GM19455 (cell line): ENCODE measurements at regions not wholly inside any gene's neighbourhood (a gene's known extent, or its start where the extent isn't known, plus 50 kb on each side); places are given as distances from the start of the nearest gene placed in this dataset.

Experiments used
- ATAC-seq: cut with Tn5 transposase; IDR thresholded peaks from one replicate; pipeline ENCODE4 v1.9.1; 2021; ENCODE audit not compliant: unreplicated experiment

DNA sequence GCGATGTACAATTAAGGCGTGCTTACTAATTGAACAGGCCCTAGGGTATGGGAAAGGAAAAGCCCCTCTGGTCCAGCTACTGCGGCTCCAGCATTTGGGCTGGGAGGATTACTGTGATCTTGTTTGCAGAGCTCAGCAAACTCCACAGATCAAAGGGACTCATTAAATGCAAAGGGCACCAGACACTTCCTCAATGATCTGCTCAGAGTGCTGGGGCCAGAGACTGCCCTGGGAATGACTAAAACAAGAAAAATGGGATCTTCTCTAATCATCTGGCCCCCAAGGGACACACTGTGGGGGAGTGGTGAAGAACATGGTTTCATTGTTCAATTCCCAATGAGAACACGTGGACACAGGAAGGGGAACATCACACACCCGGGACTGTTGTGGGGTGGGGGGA is 85.0 kb downstream of the MARCHF4 start:
- no peak for ATAC-seq

DNA sequence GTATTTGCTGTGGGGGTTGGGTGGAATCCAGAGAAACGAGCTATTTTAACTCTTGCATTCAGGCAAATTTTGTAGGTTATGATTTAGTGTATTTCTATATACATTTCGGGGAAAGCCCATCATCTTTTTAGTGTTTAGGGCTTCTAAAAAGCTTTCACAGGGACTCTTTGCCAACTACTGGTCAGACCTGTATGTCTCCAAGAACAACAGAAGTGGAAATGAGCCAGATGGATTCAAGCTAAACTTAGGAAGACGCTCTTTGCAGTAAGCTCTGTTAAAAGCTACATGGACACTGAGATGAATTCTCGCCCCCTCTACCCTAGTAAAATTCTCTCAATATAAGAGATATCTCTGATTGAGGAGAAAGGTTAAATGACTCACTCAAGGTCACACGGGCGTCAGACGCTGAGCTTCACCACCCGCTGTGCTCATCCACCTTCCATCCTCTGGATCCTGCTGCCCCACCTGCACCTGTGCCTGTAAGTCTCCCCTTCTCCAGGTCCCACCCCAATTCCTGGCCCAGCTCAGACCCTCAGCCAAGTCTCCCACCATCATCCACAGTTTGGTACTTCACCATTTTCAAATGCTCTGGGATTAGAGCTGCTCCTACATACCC is 85.6 kb downstream of the MARCHF4 start:
- no peak for ATAC-seq

DNA sequence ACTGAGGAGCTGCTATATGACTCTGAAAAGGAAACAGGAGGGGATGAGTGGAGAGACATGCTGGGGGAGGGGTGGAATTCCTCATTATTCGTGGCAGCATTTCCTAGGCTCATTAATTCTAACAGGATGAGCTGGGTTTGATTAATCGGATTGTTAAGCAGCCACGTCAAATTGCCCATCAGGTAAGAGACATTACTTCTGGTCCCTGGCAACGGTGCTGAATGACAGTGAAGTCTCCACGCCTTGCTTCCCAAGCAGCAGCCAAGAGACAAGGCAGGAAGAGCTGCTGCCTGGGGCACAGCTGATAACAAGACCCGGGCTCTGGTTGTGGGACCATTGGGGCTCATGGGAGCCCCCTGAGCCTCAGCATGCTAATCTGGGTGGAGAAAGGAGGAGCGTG is 86.6 kb downstream of the MARCHF4 start:
- no peak for ATAC-seq

DNA sequence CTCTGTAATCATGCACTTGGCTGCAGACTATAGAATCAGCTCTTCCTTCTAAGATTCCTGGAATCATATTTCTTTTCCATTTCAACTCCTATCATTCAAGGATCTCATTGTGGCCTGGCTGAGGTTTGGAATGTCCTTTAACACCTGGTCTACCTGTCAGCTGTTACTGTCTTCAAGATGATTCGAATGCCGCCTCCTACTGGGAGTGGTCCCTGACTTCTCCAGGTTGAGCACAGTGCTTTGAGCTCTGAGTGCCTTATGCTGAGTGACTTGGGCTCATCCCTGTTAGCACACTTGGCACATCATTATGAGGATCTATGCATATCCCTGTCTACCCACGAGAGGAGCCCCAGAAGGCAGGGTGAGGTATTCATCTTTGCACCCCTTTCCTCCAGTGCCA is 87.6 kb downstream of the MARCHF4 start:
- ATAC-seq, result no peak

DNA sequence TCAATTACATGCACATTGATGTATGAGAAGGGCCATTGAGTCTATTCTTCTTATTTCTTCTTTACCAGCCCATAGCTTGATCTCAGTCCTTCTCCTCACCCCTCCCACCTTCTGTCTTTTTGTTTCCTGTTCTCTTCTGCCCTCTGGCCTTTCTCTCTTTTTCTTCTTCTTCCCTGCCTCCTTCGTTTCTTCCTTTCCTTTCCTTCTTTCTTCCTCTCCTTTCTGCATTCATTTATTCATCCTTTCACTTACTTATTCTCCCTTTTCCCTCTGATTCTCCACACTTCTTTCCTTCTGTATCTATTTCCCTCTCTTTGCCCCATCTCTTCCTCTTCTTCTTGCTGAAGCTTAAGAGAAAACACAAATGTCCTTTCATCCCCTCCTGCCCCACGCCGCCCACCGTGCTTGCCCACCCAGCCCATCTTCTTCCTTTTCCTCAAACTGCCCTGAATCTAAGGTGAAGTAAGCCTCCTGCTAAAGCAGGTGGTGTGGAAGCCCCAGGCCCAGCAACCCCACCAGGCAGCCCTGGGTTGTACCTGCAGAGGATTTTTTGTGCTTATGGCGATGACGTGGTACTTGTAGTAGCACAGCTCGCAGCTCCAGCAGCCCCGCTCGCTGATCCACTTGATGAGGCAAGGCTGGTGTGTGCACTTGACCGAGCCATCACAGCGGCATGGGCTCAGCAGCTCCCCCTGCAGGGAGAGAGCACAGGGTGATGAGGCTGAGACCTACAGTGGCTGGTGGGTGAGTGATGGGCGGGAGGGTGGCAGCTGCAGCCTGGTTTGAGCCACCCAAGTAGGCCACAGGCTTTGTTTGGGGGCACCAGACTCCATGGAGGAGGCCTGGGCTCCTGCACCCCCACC is 89.0 kb downstream of the MARCHF4 start:
- peak; percentile 72 for ATAC-seq

DNA sequence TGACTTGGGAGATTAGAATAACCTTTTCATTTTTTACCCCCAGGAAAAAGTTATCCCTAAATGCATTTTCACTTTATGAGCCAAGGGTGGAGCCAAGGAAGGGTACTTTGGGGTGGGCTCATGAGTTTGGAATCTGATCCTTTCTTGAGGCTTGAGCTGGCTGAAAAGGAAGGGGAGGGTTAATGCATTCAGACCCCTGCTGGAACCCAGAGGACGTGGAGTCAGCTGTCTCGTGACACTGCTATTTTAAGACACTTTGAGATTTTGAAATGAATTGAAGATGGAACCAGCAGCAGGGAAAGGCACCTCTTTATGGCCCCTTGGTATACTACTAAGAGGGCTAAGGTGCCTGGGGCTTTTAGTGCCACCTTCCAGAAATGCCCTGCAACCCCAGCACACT is 90.4 kb downstream of the MARCHF4 start:
- ATAC-seq, result no peak

DNA sequence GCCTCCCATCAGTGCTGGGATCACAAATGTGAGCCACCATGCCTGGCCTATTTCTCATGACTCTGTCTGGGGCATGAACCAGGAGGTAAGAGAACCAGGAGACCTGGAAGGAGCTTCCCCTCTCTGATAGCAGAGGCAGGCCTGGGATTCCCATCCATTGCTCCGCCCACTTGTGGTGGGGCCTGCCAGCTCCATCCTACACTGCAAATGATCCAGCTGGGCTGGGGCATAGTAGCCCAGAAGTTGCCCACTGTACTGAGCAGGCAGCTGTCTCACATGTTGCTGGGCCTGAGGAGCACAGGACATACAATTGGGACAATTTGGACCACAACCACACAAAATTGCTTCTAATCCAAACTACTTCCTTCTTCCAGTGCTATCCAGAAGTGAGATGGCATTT is 91.0 kb downstream of the MARCHF4 start:
- ATAC-seq, result no peak

DNA sequence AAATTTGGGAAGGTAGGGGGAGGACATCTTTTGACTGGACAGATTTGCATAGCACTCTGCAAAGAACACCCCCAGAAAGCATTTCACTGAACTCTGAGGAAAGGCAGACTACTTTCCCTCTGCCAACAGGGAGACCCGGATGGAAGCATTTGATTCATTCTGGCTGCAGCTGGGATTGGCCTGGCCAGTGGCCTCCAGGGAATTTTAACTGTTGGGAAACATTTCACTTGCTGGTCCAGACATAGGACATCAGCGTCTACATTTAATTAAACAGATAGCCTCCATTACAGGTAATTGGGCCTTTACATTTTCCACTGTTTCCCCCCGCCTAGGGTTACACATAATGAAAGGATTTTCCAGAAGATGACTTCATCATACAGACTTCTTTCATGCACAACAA is 92.8 kb downstream of the MARCHF4 start:
- no peak for ATAC-seq

DNA sequence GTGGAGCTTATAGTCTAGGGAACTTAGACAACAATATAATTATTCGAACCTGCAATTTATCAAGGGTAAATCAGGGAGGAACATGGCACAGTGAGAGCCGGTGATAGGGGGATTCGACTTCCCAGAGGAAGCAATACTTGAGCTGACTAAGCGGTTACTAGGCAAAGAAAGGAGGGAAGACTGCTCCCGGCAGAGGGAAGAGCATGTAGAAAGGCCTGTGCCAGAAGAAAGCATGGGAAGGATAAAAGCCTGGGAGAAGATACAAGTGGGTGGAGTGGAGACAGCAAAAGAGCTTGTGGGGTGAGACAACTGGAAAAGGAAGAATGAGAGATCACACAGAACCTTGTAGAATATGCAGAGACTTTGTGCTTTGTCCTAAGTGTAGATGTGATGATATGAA is 93.3 kb downstream of the MARCHF4 start:
- no peak for ATAC-seq

DNA sequence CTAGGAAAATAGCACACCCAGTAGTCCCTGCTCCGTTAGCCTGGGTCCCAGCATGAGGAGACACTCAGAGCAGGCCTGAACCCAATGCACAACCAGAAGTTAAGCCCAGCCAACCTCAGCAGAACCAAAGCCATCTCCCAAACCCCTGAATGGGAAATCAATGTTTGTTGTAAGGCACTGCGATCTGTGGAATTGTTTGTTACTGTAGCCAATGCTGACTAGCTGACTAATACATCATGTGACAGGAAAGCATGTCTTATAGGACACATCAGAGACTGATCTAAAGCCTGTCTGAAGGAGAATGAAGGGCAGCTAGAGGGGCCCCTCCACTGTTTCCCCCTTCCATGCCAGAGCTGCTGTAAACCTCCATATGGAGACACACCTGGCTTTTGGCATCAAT is 96.4 kb downstream of the MARCHF4 start:
- no peak for ATAC-seq

DNA sequence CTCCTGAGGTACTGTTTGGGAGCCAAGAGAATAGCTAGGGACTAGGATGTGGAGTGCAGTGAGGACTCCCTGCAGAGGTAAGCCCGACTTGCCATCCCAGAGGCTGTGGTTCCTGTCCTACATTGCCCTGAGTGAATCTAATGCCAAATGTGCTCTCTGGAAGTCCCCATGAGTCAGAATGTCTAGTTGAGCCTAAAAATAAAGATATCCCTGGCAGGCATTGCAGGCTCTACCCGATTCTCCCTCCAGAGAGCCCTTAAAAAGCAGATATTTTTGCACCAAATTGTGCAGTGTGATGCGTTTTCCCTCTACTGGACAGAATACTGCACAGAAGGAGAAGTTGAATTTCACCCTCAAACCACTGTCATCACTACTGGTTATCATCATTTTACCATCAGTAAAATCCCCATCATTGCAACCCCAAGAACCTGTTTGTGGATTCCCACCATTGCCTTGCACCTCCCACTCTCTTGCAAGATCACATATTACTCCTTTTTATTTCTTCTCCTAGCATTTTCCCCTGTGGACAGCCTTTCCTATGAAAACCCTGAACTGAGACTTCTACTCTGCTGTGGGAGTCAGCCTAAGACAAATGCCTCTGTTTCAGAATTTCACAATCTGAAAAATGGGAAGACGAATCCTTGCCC is 98.0 kb downstream of the MARCHF4 start:
- no peak for ATAC-seq

DNA sequence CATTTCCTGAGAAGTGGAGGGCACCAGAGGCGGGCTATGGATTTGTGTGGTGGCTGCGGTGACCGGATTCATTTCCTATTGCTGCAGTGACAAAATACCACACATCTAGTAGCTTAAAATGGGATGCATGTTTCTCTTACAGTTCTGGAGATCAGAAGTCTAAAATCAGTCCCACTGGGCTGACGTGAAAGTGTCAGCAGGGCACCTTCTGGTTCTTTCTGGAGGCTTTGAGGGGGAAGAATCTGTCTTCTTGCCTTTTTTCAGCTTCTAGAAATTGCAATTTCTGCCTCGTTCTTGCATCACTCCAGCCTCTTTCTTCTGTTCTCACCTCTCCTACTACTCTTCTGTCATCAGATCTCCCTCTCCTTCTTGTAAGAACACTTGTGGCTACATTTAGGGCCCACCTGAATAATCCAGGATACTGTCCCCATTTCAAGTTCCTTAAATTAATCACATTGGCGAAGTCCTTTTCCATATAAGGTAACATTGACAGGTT is 111.2 kb downstream of the MARCHF4 start:
- no peak for ATAC-seq

DNA sequence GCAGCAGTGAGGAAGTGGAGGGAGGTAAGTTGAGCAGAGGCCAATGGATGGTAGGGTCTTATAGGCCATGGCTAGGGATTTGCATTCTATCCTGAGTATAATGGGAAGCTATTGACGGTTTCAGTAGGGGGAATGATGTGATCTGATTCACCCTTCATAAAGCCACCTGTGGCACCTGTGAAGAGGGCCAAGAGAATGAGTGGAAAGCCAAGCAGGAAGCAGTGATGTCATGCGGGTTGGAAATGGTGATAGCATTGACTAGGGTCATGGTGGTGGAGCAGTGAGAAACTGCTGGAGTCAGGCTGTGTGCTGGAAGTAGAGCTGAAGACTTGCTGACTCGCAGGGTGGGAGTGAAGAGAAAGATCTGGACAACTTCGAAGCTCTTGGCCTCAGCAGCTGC is 111.7 kb downstream of the MARCHF4 start:
- ATAC-seq, result no peak

DNA sequence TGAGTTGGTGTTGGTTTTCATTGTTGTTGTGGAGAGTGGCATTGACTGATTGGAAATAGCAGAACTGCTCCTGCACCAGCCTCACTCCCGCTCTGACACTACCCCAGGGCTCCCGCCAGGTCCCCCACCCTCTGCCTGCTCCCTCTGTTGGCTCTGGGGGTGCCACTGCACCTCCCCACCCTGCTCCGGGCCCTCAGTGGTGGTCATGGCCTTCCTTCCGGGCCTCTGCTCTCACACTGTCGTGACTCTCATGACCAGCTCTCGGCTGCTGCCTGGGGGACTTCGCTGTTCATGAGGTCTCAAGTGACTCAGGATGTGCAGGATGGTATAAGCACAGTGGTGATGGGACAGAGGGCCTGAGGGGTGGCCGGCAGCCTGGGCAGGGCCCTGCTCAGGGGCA is 113.2 kb downstream of the MARCHF4 start:
- ATAC-seq, result no peak

DNA sequence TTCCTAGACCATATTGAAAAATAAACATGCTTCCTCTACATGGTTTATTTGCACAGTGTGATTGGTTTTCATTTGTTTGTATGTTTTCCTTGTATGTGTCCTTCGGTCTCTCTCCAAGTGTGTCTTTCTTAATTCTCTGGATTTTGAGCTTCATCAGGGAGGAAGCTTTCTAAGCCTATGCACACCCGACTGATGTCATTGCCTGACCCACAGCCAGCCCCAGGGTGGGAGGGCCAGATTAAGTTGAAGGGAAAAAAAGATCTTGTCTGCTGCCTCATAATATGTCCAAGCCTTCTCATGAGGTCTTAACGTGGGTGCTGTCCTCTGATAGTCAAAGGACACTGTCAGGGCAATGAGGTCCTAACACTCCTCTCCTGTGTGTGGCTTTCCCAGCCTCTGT is 115.2 kb downstream of the MARCHF4 start:
- no peak for ATAC-seq
